ENCODE measurements at regions not wholly inside any gene's neighbourhood (a gene's known extent, or its start where the extent isn't known, plus 50 kb on each side); places are given as distances from the start of the nearest gene placed in this dataset.

Small RNA genes lying in the stretch of these regions (small RNA-seq; reads per million reads assigned to genes)
- gene MIR129-2 (0 to 0.51 (median 0.09) reads per million in 4 donors), gene MIR670 (0 reads per million in 4 donors)
